ENCODE measurements at regions not wholly inside any gene's neighbourhood (a gene's known extent, or its start where the extent isn't known, plus 50 kb on each side); places are given as distances from the start of the nearest gene placed in this dataset.
"Not testable (repeated sequence)": the region's sequence is repeated elsewhere in the genome, so short reads cannot be mapped to it uniquely, and the experiment has no call there.

DNA sequence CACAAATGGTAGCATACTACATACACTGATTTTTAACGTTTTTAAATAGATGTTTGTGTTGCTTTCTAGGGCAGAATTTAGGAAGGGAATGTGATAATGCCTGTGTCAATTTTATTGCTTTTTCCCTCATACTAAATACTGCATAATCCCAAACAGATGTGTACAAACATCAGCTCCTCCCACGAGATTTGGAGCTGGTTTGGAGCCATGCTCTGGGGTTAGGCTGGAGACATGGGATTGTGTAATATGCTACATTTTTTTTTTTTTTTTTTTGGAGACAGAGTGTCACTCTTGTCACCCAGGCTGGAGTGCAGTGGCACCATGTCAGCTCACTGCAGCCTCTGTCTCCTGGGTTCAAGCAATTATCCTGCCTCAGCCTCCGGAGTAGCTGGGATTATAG is 80.1 kb downstream of the EBLN2 start:
- no peaks in the 10 kb centered on the region for H3K9me3 ChIP-seq
- no peak overlapping the region for H3K27ac Mint-ChIP-seq
- H3K4me1 ChIP-seq (ENCODE audit: control insufficient read depth in 1 of 2, extremely low read depth in 1 of 2, insufficient read depth in 2 of 2, low read length in 2 of 2) = no peaks in the 10 kb centered on the region
- H3K36me3 ChIP-seq (ENCODE audit: control insufficient read depth in 2 of 2, extremely low read depth in 1 of 2, insufficient read depth in 1 of 2, low read length in 1 of 2) = no peaks in the 10 kb centered on the region
- ChIA-PET CTCF (no interaction called here), POLR2A (no interaction called here)
- 83% methylated on average over 1 of the region's 3 CpGs for WGBS (ENCODE audit: insufficient coverage)
- no peak overlapping the region for H3K4me3 Mint-ChIP-seq
- H3K27ac ChIP-seq (ENCODE audit: low read length) = no peak overlapping the region
- H3K36me3 Mint-ChIP-seq = no peaks in the 10 kb centered on the region
- ATAC-seq (replicated peaks in 1 of 4) (no peak), DNase-seq (no peak)
- no peak overlapping the region for H3K4me3 ChIP-seq (ENCODE audit: control insufficient read depth in 1 of 2, extremely low read depth in 1 of 2, low read length in 1 of 2)
- H3K4me1 Mint-ChIP-seq = no peaks in the 10 kb centered on the region
- H3K27me3 Mint-ChIP-seq = peaks cover 5 to 10% of the 10 kb centered on the region in 2 donors
- H3K9me3 Mint-ChIP-seq = no peaks in the 10 kb centered on the region
- H3K27me3 ChIP-seq (replicated peaks in 1 of 2; ENCODE audit: control insufficient read depth in 2 of 2, extremely low read depth in 1 of 2, insufficient read depth in 2 of 2, low read length in 1 of 2) = peaks cover 0 to 3% of the 10 kb centered on the region in 2 experiments

DNA sequence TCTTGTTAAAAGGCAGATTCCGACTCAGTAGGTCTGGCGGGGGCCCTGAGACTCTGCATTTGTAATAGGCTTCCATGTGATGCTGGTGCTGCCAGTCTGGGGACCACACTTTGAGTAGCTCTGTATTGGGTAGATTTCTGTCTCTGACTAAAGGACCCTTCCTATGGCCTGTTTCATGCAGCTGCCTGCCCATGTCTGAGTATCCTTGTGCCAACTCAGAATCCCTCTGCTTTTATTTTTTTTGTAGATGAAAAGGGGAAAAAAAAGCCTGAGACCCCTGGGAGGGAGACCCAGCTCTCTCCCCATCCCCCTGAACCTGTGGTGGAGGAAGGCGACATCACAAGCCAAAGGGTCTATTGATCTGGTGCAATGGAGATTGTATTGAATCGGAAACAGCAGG is 81.9 kb downstream of the EBLN2 start:
- no peaks in the 10 kb centered on the region for H3K36me3 Mint-ChIP-seq
- ATAC-seq (replicated peaks in 1 of 4) (no peak), DNase-seq (no peak)
- Histone ChIP-seq H3K4me3 (ENCODE audit: control insufficient read depth in 1 of 2, extremely low read depth in 1 of 2, low read length in 1 of 2) (no peak overlapping the region), H3K4me1 (ENCODE audit: control insufficient read depth in 1 of 2, extremely low read depth in 1 of 2, insufficient read depth in 2 of 2, low read length in 2 of 2) (no peaks in the 10 kb centered on the region), H3K27me3 (replicated peaks in 1 of 2; ENCODE audit: control insufficient read depth in 2 of 2, extremely low read depth in 1 of 2, insufficient read depth in 2 of 2, low read length in 1 of 2) (no peaks in the 10 kb centered on the region), H3K27ac (ENCODE audit: low read length) (no peak overlapping the region), H3K36me3 (ENCODE audit: control insufficient read depth in 2 of 2, extremely low read depth in 1 of 2, insufficient read depth in 1 of 2, low read length in 1 of 2) (no peaks in the 10 kb centered on the region), H3K9me3 (no peaks in the 10 kb centered on the region)
- ChIA-PET POLR2A (interaction anchor here in 1 of 2 donors (0.6 kb wide), 1 partner anchor 198 kb away, joined by 3 read pairs; no protein-coding TSS in a partner anchor), CTCF (no interaction called here)
- H3K9me3 Mint-ChIP-seq = no peaks in the 10 kb centered on the region
- H3K27me3 Mint-ChIP-seq = peaks cover 3 to 4% of the 10 kb centered on the region in 2 donors
- H3K27ac Mint-ChIP-seq = no peak overlapping the region
- no peaks in the 10 kb centered on the region for H3K4me1 Mint-ChIP-seq
- no peak overlapping the region for H3K4me3 Mint-ChIP-seq
- 100% methylated on average over 2 of the region's 4 CpGs for WGBS (ENCODE audit: insufficient coverage)

DNA sequence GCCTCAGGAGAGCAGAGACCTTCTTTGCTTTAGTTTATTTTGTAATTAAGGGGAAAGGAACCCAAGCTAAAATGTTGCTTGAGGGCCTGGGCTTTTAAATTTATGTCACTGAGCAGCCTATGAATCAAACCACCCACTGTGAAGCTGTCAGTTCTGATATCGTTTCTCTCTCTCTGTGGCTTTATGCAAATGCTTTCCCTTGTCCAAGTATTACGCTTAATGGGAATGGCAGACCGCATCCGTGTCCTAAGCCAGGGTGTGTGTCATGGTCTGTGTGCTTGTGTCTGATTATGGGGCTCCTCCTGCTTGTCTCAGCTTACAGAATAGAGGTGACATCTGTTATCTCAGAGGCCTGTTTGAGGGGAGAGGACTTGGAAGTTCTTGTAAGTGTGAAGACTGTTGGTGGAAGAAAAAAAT is 82.4 kb downstream of the EBLN2 start:
- no peak for ATAC-seq (replicated peaks in 1 of 4)

GRCh38 chr3:73144276-73144675 is 82.8 kb downstream of the EBLN2 start:
- ChIA-PET CTCF (no interaction called here), POLR2A (interaction anchor here in 1 of 2 donors (0.6 kb wide), 1 partner anchor 199 kb away, joined by 3 read pairs; no protein-coding TSS in a partner anchor)

More for the DNA sequence above, 82.4 kb downstream of the EBLN2 start:
- H3K9me3 ChIP-seq = no peaks in the 10 kb centered on the region
- Mint-ChIP-seq H3K36me3 (no peaks in the 10 kb centered on the region), H3K9me3 (no peaks in the 10 kb centered on the region), H3K27ac (no peak overlapping the region), H3K4me3 (no peak overlapping the region), H3K4me1 (no peaks in the 10 kb centered on the region), H3K27me3 (peaks cover 4 to 5% of the 10 kb centered on the region in 2 donors)
- no peak overlapping the region for H3K27ac ChIP-seq (ENCODE audit: low read length)
- no peak overlapping the region for H3K4me3 ChIP-seq (ENCODE audit: control insufficient read depth in 1 of 2, extremely low read depth in 1 of 2, low read length in 1 of 2)
- no peaks in the 10 kb centered on the region for H3K36me3 ChIP-seq (ENCODE audit: control insufficient read depth in 2 of 2, extremely low read depth in 1 of 2, insufficient read depth in 1 of 2, low read length in 1 of 2)
- no peaks in the 10 kb centered on the region for H3K4me1 ChIP-seq (ENCODE audit: control insufficient read depth in 1 of 2, extremely low read depth in 1 of 2, insufficient read depth in 2 of 2, low read length in 2 of 2)
- no peaks in the 10 kb centered on the region for H3K27me3 ChIP-seq (replicated peaks in 1 of 2; ENCODE audit: control insufficient read depth in 2 of 2, extremely low read depth in 1 of 2, insufficient read depth in 2 of 2, low read length in 1 of 2)
- WGBS (ENCODE audit: insufficient coverage) = 83% methylated on average over 3 of the region's 4 CpGs
- POLR2A ChIA-PET = interaction anchor here in 1 of 2 donors (0.6 kb wide), 1 partner anchor 198 kb away, joined by 3 read pairs; no protein-coding TSS in a partner anchor
- CTCF ChIA-PET = no interaction called here
- DNase-seq = no peak

DNA sequence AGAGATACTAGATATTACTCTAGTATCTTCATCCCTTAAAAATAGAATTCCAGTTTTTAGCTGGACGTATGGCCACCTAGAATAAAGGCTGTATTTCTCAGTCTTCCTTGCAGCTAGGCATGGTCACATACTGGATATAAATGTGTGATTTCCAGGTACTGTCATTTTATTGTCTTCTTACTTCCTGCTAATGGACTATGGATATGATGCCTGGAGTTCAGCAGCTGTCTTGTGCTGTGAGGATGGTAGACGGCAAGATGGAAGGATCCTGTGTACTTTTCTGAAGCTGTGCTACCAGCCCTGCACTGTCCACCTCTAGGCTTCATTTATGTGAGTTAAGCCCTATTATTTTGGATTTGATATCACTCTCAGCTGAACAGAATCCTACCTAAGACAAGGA is 83.4 kb downstream of the EBLN2 start:
- H3K4me1 ChIP-seq (ENCODE audit: control insufficient read depth in 1 of 2, extremely low read depth in 1 of 2, insufficient read depth in 2 of 2, low read length in 2 of 2) = no peaks in the 10 kb centered on the region
- no peak overlapping the region for H3K27ac Mint-ChIP-seq
- H3K4me3 ChIP-seq (ENCODE audit: control insufficient read depth in 1 of 2, extremely low read depth in 1 of 2, low read length in 1 of 2) = no peak overlapping the region
- no peaks in the 10 kb centered on the region for H3K4me1 Mint-ChIP-seq
- no CpG with 5 or more reads among the region's 2 CpGs for WGBS (ENCODE audit: insufficient coverage)
- H3K27ac ChIP-seq (ENCODE audit: low read length) = no peak overlapping the region
- peaks cover 7 to 9% of the 10 kb centered on the region in 2 donors for H3K27me3 Mint-ChIP-seq
- H3K36me3 Mint-ChIP-seq = no peaks in the 10 kb centered on the region
- ChIA-PET CTCF (no interaction called here), POLR2A (no interaction called here)
- H3K36me3 ChIP-seq (ENCODE audit: control insufficient read depth in 2 of 2, extremely low read depth in 1 of 2, insufficient read depth in 1 of 2, low read length in 1 of 2) = no peaks in the 10 kb centered on the region
- ATAC-seq (replicated peaks in 1 of 4) (no peak), DNase-seq (no peak)
- no peaks in the 10 kb centered on the region for H3K9me3 ChIP-seq
- no peaks in the 10 kb centered on the region for H3K27me3 ChIP-seq (replicated peaks in 1 of 2; ENCODE audit: control insufficient read depth in 2 of 2, extremely low read depth in 1 of 2, insufficient read depth in 2 of 2, low read length in 1 of 2)
- no peak overlapping the region for H3K4me3 Mint-ChIP-seq
- no peaks in the 10 kb centered on the region for H3K9me3 Mint-ChIP-seq

More at GRCh38 chr3:73144276-73144675, 82.8 kb downstream of the EBLN2 start:
- no peak overlapping the region for H3K4me3 Mint-ChIP-seq
- H3K27ac Mint-ChIP-seq = no peak overlapping the region
- no peaks in the 10 kb centered on the region for H3K36me3 Mint-ChIP-seq
- no peak overlapping the region for H3K4me3 ChIP-seq (ENCODE audit: control insufficient read depth in 1 of 2, extremely low read depth in 1 of 2, low read length in 1 of 2)
- H3K4me1 Mint-ChIP-seq = no peaks in the 10 kb centered on the region
- peaks cover 6 to 9% of the 10 kb centered on the region in 2 donors for H3K27me3 Mint-ChIP-seq
- ATAC-seq (replicated peaks in 1 of 4) (no peak), DNase-seq (no peak)
- H3K9me3 Mint-ChIP-seq = no peaks in the 10 kb centered on the region
- WGBS (ENCODE audit: insufficient coverage) = 93% methylated on average over 3 of the region's 5 CpGs
- no peak overlapping the region for H3K27ac ChIP-seq (ENCODE audit: low read length)
- H3K9me3 ChIP-seq = no peaks in the 10 kb centered on the region
- no peaks in the 10 kb centered on the region for H3K36me3 ChIP-seq (ENCODE audit: control insufficient read depth in 2 of 2, extremely low read depth in 1 of 2, insufficient read depth in 1 of 2, low read length in 1 of 2)
- no peaks in the 10 kb centered on the region for H3K27me3 ChIP-seq (replicated peaks in 1 of 2; ENCODE audit: control insufficient read depth in 2 of 2, extremely low read depth in 1 of 2, insufficient read depth in 2 of 2, low read length in 1 of 2)
- H3K4me1 ChIP-seq (ENCODE audit: control insufficient read depth in 1 of 2, extremely low read depth in 1 of 2, insufficient read depth in 2 of 2, low read length in 2 of 2) = no peaks in the 10 kb centered on the region

DNA sequence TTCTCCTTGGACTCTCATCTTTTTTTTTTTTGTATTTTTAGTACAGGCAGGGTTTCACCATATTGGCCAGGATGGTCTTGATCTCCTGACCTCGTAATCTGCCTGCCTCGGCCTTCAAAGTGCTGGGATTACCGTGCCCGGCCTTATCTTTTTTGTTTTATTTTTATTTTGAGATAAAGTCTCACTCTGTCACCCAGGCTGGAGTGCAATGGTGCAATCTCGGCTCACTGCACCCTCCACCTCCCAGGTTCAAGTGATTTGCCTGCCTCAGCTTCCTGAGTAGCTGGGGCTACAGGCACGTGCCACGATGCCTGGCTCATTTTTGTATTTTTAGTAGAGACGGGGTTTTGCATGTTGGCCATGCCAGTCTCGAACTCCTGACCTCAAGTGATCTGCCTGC is 86.0 kb downstream of the EBLN2 start:
- H3K27ac ChIP-seq (ENCODE audit: low read length); DNase-seq; ATAC-seq (replicated peaks in 1 of 4); H3K27me3 ChIP-seq (replicated peaks in 1 of 2; ENCODE audit: control insufficient read depth in 2 of 2, extremely low read depth in 1 of 2, insufficient read depth in 2 of 2, low read length in 1 of 2); H3K4me3 Mint-ChIP-seq; H3K4me1 Mint-ChIP-seq; H3K9me3 Mint-ChIP-seq; H3K4me3 ChIP-seq (ENCODE audit: control insufficient read depth in 1 of 2, extremely low read depth in 1 of 2, low read length in 1 of 2); CTCF ChIA-PET; H3K36me3 ChIP-seq (ENCODE audit: control insufficient read depth in 2 of 2, extremely low read depth in 1 of 2, insufficient read depth in 1 of 2, low read length in 1 of 2); H3K4me1 ChIP-seq (ENCODE audit: control insufficient read depth in 1 of 2, extremely low read depth in 1 of 2, insufficient read depth in 2 of 2, low read length in 2 of 2); H3K27ac Mint-ChIP-seq; H3K36me3 Mint-ChIP-seq; POLR2A ChIA-PET; H3K9me3 ChIP-seq: not testable (repeated sequence)
- H3K27me3 Mint-ChIP-seq = peaks cover 11 to 18% of the 10 kb centered on the region in 2 donors
- 71% methylated on average over 5 of the region's 9 CpGs for WGBS (ENCODE audit: insufficient coverage)

DNA sequence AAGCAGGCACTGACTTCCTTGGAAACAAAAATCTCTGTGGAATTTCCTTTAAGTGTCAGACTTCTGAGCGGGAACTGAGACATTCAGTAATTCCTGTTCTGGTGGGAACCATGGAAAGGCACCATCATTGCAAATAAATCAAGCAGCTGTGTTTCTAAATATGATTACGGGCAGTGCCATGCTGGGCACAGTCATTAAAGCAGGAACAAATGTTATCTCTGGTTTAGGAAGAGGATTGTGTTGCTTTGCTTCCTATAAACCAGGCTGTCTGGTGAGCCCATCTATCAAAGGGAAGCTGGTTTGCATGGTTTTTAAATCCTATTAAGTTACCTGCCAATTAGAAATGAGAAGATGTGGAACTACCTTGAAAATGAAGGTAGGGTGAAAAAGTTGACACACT is 86.7 kb downstream of the EBLN2 start:
- ChIA-PET CTCF (no interaction called here), POLR2A (no interaction called here)
- no peak for ATAC-seq (replicated peaks in 1 of 4)
- Mint-ChIP-seq H3K4me1 (no peaks in the 10 kb centered on the region), H3K27ac (no peak overlapping the region), H3K4me3 (no peak overlapping the region), H3K27me3 (peaks cover 15 to 18% of the 10 kb centered on the region in 2 donors), H3K9me3 (no peaks in the 10 kb centered on the region), H3K36me3 (no peaks in the 10 kb centered on the region)
- no peaks in the 10 kb centered on the region for H3K27me3 ChIP-seq (replicated peaks in 1 of 2; ENCODE audit: control insufficient read depth in 2 of 2, extremely low read depth in 1 of 2, insufficient read depth in 2 of 2, low read length in 1 of 2)
- H3K27ac ChIP-seq (ENCODE audit: low read length) = no peak overlapping the region
- no peaks in the 10 kb centered on the region for H3K36me3 ChIP-seq (ENCODE audit: control insufficient read depth in 2 of 2, extremely low read depth in 1 of 2, insufficient read depth in 1 of 2, low read length in 1 of 2)
- H3K4me3 ChIP-seq (ENCODE audit: control insufficient read depth in 1 of 2, extremely low read depth in 1 of 2, low read length in 1 of 2) = no peak overlapping the region
- no peak for DNase-seq
- no peaks in the 10 kb centered on the region for H3K4me1 ChIP-seq (ENCODE audit: control insufficient read depth in 1 of 2, extremely low read depth in 1 of 2, insufficient read depth in 2 of 2, low read length in 2 of 2)
- WGBS (ENCODE audit: insufficient coverage) = 81% methylated on average over 2 of the region's 2 CpGs
- no peaks in the 10 kb centered on the region for H3K9me3 ChIP-seq

Measured in T-cell (primary cell).